Parathyroid adenoma (tissue), 2 donors: ENCODE measurements at regions not wholly inside any gene's neighbourhood (a gene's known extent, or its start where the extent isn't known, plus 50 kb on each side); places are given as distances from the start of the nearest gene placed in this dataset.

Experiments
- H2AFZ ChIP-seq: fragments of 300-600 bp; sonication (generic); one replicate; pipeline ENCODE4 v1.7.0; 2017; ENCODE audit warnings: antibody characterized with exemption, mild to moderate bottlenecking
- H3K27ac ChIP-seq: fragments of 300-600 bp; sonication (generic); one replicate; pipeline ENCODE4 v1.7.0; 2017
- H3K27me3 ChIP-seq: fragments of 300-600 bp; sonication (generic); one replicate; pipeline ENCODE4 v1.7.0; 2017; ENCODE audit warnings: low read length; ENCODE audit not compliant: control insufficient read depth, insufficient read depth
- H3K36me3 ChIP-seq: fragments of 300-600 bp; sonication (generic); one replicate; pipeline ENCODE4 v1.7.0; 2017; ENCODE audit warnings: low read length; ENCODE audit not compliant: control insufficient read depth, insufficient read depth
- H3K4me1 ChIP-seq: fragments of 300-600 bp; sonication (generic); one replicate; pipeline ENCODE4 v1.7.0; 2017; ENCODE audit warnings: control low read depth
- H3K4me2 ChIP-seq: fragments of 300-600 bp; sonication (generic); one replicate; pipeline ENCODE4 v1.7.0; 2017; ENCODE audit warnings: low read length
- H3K4me3 ChIP-seq: fragments of 300-600 bp; sonication (generic); one replicate; pipeline ENCODE4 v1.7.0; 2017; ENCODE audit warnings: low read depth, low read length
- H3K79me2 ChIP-seq: fragments of 300-600 bp; sonication (generic); one replicate; pipeline ENCODE4 v1.7.0; 2017; ENCODE audit warnings: control low read depth
- H3K9ac ChIP-seq: fragments of 300-600 bp; sonication (generic); one replicate; pipeline ENCODE4 v1.7.0; 2017; ENCODE audit warnings: mild to moderate bottlenecking
- H3K9me3 ChIP-seq: fragments of 300-600 bp; sonication (generic); one replicate; pipeline ENCODE4 v1.7.0; 2017; ENCODE audit warnings: low read length; ENCODE audit not compliant: control insufficient read depth
- TF ChIP-seq, protein P1 (sequence below): fragments of 300-600 bp; sonication (generic); IDR thresholded peaks from one replicate; pipeline ENCODE4 v1.7.0; 2017; ENCODE audit warnings: antibody characterized with exemption, mild to moderate bottlenecking
- donor health status: primary hyperparathyroidism.

DNA sequence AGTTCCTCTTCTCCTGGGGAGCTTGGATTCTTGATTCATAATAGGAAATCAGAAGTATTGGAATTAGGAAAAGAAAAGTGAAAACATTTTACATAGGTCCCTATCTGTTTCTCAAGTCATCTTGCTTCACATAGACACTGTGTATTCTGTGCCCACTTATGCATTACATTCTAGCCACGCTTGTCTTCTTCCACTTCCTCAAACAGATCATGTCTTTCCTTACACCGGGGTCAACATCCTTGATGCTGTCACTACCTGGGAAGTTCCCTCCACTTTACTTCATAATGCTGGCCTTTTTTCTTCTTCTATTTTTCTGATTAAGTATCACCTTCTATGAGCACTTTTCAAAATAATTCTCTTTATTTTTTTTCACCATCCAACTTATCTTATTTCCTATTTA, 606.4 kb upstream of the CDH8 start:
- no peak overlapping the region for H3K9ac ChIP-seq
- TF ChIP-seq, protein P1, sequence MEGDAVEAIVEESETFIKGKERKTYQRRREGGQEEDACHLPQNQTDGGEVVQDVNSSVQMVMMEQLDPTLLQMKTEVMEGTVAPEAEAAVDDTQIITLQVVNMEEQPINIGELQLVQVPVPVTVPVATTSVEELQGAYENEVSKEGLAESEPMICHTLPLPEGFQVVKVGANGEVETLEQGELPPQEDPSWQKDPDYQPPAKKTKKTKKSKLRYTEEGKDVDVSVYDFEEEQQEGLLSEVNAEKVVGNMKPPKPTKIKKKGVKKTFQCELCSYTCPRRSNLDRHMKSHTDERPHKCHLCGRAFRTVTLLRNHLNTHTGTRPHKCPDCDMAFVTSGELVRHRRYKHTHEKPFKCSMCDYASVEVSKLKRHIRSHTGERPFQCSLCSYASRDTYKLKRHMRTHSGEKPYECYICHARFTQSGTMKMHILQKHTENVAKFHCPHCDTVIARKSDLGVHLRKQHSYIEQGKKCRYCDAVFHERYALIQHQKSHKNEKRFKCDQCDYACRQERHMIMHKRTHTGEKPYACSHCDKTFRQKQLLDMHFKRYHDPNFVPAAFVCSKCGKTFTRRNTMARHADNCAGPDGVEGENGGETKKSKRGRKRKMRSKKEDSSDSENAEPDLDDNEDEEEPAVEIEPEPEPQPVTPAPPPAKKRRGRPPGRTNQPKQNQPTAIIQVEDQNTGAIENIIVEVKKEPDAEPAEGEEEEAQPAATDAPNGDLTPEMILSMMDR = no peak
- no peak overlapping the region for H3K27ac ChIP-seq
- H3K4me2 ChIP-seq = no peak overlapping the region
- H3K27me3 ChIP-seq = no peaks in the 10 kb centered on the region
- H3K4me1 ChIP-seq = no peaks in the 10 kb centered on the region
- H3K79me2 ChIP-seq = no peaks in the 10 kb centered on the region
- no peaks in the 10 kb centered on the region for H3K36me3 ChIP-seq
- H3K4me3 ChIP-seq = no peak overlapping the region
- H2AFZ ChIP-seq = no peak overlapping the region
- no peaks in the 10 kb centered on the region for H3K9me3 ChIP-seq

- no peak overlapping the region for H3K4me2 ChIP-seq
- no peaks in the 10 kb centered on the region for H3K27me3 ChIP-seq
- no peak overlapping the region for H3K4me3 ChIP-seq
- H3K4me1 ChIP-seq = no peaks in the 10 kb centered on the region
- no peaks in the 10 kb centered on the region for H3K9me3 ChIP-seq
- no peak overlapping the region for H2AFZ ChIP-seq
- TF ChIP-seq, protein P1 = no peak
- no peaks in the 10 kb centered on the region for H3K36me3 ChIP-seq
- no peak overlapping the region for H3K27ac ChIP-seq
- H3K79me2 ChIP-seq = no peaks in the 10 kb centered on the region
- H3K9ac ChIP-seq = no peak overlapping the region
Measured at GRCh38 chr16:62639890-62640289, 603.7 kb upstream of the CDH8 start.

- no peaks in the 10 kb centered on the region for H3K36me3 ChIP-seq
- no peaks in the 10 kb centered on the region for H3K27me3 ChIP-seq
- no peaks in the 10 kb centered on the region for H3K79me2 ChIP-seq
- H3K4me1 ChIP-seq = no peaks in the 10 kb centered on the region
- H2AFZ ChIP-seq = no peak overlapping the region
- no peaks in the 10 kb centered on the region for H3K9me3 ChIP-seq
- TF ChIP-seq, protein P1 = no peak
- H3K9ac ChIP-seq = no peak overlapping the region
- no peak overlapping the region for H3K4me2 ChIP-seq
- no peak overlapping the region for H3K4me3 ChIP-seq
- H3K27ac ChIP-seq = no peak overlapping the region
Measured at GRCh38 chr16:62638964-62639870, 603.0 kb upstream of the CDH8 start.

DNA sequence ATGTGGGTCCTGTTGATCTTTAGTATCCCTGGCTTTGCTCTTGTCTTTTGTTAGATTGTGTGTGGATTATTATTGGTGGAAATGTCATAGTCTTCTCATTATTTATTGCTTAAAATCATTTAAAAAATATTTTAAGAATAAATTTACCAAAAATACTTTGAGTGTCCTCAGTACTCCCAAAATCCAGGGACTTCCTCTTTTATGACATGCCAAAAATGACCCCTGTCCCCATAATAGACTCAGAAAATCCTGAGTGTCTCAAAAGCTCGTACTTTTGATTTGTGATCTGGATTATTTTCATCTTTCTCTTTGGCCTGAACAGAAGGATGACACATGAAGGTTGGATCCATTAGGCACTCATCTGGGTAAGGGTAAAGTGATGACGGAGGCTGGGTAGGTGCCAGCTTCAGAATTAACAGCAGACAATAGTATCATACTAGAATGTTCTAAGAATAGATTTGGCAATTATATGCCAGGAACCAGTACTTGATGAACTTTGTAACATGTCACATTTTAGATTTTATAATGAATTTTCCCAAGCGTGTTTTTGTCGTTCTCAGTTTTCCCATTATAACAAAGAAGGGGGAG, 602.2 kb upstream of the CDH8 start:
- Histone ChIP-seq H3K4me3 (no peak overlapping the region), H3K27ac (no peak overlapping the region), H3K79me2 (no peaks in the 10 kb centered on the region), H3K9ac (no peak overlapping the region), H3K4me1 (no peaks in the 10 kb centered on the region), H3K27me3 (no peaks in the 10 kb centered on the region), H2AFZ (no peak overlapping the region), H3K4me2 (no peak overlapping the region), H3K36me3 (no peaks in the 10 kb centered on the region), H3K9me3 (no peaks in the 10 kb centered on the region)
- TF ChIP-seq, protein P1 = no peak
